ENCODE measurements at regions not wholly inside any gene's neighbourhood (a gene's known extent, or its start where the extent isn't known, plus 50 kb on each side); places are given as distances from the start of the nearest gene placed in this dataset.

DNA sequence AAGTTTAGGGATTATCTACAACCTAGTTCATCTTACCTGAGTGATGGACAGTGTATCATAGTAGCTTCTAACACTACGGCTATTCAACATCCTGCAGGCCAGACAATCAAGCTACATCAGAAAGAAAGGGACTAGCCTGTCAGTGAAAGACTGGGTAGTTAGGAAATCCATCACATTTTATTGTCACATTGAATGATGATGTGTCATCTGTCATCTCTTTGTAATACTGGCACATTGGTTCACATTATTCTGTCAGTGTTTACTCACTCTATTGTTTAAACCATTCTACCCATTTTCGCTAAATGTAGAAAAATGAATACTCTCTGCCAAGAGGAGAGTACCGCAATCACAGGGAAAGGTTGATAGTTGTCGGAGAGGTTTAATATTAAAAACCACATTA, 1155.8 kb downstream of the TUSC7 start:
- TF ChIP-seq, protein P1, sequence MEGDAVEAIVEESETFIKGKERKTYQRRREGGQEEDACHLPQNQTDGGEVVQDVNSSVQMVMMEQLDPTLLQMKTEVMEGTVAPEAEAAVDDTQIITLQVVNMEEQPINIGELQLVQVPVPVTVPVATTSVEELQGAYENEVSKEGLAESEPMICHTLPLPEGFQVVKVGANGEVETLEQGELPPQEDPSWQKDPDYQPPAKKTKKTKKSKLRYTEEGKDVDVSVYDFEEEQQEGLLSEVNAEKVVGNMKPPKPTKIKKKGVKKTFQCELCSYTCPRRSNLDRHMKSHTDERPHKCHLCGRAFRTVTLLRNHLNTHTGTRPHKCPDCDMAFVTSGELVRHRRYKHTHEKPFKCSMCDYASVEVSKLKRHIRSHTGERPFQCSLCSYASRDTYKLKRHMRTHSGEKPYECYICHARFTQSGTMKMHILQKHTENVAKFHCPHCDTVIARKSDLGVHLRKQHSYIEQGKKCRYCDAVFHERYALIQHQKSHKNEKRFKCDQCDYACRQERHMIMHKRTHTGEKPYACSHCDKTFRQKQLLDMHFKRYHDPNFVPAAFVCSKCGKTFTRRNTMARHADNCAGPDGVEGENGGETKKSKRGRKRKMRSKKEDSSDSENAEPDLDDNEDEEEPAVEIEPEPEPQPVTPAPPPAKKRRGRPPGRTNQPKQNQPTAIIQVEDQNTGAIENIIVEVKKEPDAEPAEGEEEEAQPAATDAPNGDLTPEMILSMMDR (IDR thresholded peaks at IDR 0.05; ENCODE audit: low read length): no peak
- TF ChIP-seq EZH2 (optimal IDR thresholded peaks at IDR 0.05; ENCODE audit: low read depth, low read length) (no peak), EZH2phosphoT487 (IDR thresholded peaks at IDR 0.05; ENCODE audit: low read length) (no peak)

Measured in MM.1S (cell line).